SK-N-SH treated with all-trans-retinoic acid at 6 μM for 48 hours (cell line): ENCODE measurements at regions not wholly inside any gene's neighbourhood (a gene's known extent, or its start where the extent isn't known, plus 50 kb on each side); places are given as distances from the start of the nearest gene placed in this dataset.

Experiments used
- BACH2 ChIP-seq: fragments of 250-450 bp; sonication (Bioruptor Pico); IDR thresholded peaks from 2 replicates; pipeline ENCODE4 v1.9.0; 2021; ENCODE audit warnings: mild to moderate bottlenecking, borderline replicate concordance
- CSDC2 ChIP-seq: fragments of 250-450 bp; sonication (Bioruptor Pico); IDR thresholded peaks from 2 replicates; pipeline ENCODE4 v1.5.0; 2020; ENCODE audit warnings: mild to moderate bottlenecking, moderate library complexity
- OSR1 ChIP-seq: fragments of 250-450 bp; sonication (Bioruptor Pico); IDR thresholded peaks from 2 replicates; pipeline ENCODE4 v1.8.0; 2022; ENCODE audit warnings: moderate library complexity, mild to moderate bottlenecking, inconsistent platforms
- PPARA ChIP-seq: fragments of 250-450 bp; sonication (Bioruptor Pico); IDR thresholded peaks from 2 replicates; pipeline ENCODE4 v1.5.0; 2020; ENCODE audit warnings: mild to moderate bottlenecking, borderline replicate concordance
- ZC3H10 ChIP-seq: fragments of 250-450 bp; sonication (Bioruptor Pico); IDR thresholded peaks from 2 replicates; pipeline ENCODE4 v1.5.1; 2021; ENCODE audit warnings: mild to moderate bottlenecking, moderate library complexity
- ZFP30 ChIP-seq: fragments of 450-650 bp; formaldehyde crosslinking; IDR thresholded peaks from 2 replicates; pipeline ENCODE4 v1.5.0; 2022; ENCODE audit warnings: mild to moderate bottlenecking, moderate library complexity
- ZNF565 ChIP-seq: fragments of 450-650 bp; formaldehyde crosslinking; conservative IDR thresholded peaks from 2 replicates; pipeline ENCODE4 v1.5.0; 2020; ENCODE audit warnings: low read depth, mild to moderate bottlenecking, moderate library complexity
- ZNF70 ChIP-seq: fragments of 450-650 bp; formaldehyde crosslinking; IDR thresholded peaks from 2 replicates; pipeline ENCODE4 v1.5.0; 2020; ENCODE audit warnings: mild to moderate bottlenecking, moderate library complexity
- TF ChIP-seq, protein P1 (sequence below): fragments of 250-450 bp; sonication (Bioruptor Pico); IDR thresholded peaks from 2 replicates; pipeline ENCODE4 v1.5.1; 2020; ENCODE audit warnings: low read depth, mild to moderate bottlenecking, moderate library complexity
- TF ChIP-seq, protein P2 (sequence below): fragments of 250-450 bp; sonication (Bioruptor Pico); IDR thresholded peaks from 2 replicates; pipeline ENCODE4 v1.8.0; 2020; ENCODE audit warnings: mild to moderate bottlenecking, moderate library complexity, borderline replicate concordance
- TF ChIP-seq, protein P3 (sequence below): fragments of 250-450 bp; sonication (Bioruptor Pico); IDR thresholded peaks from 2 replicates; pipeline ENCODE4 v1.5.1; 2021; ENCODE audit warnings: mild to moderate bottlenecking, moderate library complexity

DNA sequence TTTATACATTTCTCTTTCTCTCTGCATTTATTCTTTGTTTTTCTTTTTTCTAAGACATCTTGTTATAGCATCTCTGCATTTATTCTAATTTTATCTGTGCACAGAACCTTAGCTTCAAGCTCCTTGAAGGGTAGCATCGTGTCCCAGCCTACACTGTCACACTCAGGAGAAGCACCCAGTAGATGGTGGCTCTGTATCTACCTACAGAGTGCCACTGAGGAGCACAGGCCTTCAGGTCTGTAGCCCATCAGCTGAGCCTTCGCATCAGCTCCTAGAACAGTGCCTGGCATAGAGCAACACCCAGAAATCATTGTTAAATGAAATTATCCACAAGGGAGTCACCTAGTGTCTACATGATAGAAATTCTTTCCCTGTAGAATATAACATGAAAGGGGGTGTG, 203.0 kb upstream of the KLF14 start:
- no peak for TF ChIP-seq ZC3H10 (CRISPR knock-in tag)
- no peak for TF ChIP-seq OSR1 (CRISPR knock-in tag)
- TF ChIP-seq BACH2 (CRISPR knock-in tag), result no peak
- TF ChIP-seq CSDC2, result no peak
- no peak for TF ChIP-seq ZNF565 (CRISPR knock-in tag)
- TF ChIP-seq, protein P1, sequence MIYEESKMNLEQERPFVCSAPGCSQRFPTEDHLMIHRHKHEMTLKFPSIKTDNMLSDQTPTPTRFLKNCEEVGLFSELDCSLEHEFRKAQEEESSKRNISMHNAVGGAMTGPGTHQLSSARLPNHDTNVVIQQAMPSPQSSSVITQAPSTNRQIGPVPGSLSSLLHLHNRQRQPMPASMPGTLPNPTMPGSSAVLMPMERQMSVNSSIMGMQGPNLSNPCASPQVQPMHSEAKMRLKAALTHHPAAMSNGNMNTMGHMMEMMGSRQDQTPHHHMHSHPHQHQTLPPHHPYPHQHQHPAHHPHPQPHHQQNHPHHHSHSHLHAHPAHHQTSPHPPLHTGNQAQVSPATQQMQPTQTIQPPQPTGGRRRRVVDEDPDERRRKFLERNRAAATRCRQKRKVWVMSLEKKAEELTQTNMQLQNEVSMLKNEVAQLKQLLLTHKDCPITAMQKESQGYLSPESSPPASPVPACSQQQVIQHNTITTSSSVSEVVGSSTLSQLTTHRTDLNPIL (CRISPR knock-in tag), result no peak
- TF ChIP-seq ZFP30 (CRISPR knock-in tag), result no peak
- TF ChIP-seq PPARA (CRISPR knock-in tag), result no peak
- TF ChIP-seq ZNF70 (CRISPR knock-in tag), result no peak
- TF ChIP-seq, protein P2, sequence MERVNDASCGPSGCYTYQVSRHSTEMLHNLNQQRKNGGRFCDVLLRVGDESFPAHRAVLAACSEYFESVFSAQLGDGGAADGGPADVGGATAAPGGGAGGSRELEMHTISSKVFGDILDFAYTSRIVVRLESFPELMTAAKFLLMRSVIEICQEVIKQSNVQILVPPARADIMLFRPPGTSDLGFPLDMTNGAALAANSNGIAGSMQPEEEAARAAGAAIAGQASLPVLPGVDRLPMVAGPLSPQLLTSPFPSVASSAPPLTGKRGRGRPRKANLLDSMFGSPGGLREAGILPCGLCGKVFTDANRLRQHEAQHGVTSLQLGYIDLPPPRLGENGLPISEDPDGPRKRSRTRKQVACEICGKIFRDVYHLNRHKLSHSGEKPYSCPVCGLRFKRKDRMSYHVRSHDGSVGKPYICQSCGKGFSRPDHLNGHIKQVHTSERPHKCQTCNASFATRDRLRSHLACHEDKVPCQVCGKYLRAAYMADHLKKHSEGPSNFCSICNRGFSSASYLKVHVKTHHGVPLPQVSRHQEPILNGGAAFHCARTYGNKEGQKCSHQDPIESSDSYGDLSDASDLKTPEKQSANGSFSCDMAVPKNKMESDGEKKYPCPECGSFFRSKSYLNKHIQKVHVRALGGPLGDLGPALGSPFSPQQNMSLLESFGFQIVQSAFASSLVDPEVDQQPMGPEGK (CRISPR knock-in tag), result no peak
- TF ChIP-seq, protein P3, sequence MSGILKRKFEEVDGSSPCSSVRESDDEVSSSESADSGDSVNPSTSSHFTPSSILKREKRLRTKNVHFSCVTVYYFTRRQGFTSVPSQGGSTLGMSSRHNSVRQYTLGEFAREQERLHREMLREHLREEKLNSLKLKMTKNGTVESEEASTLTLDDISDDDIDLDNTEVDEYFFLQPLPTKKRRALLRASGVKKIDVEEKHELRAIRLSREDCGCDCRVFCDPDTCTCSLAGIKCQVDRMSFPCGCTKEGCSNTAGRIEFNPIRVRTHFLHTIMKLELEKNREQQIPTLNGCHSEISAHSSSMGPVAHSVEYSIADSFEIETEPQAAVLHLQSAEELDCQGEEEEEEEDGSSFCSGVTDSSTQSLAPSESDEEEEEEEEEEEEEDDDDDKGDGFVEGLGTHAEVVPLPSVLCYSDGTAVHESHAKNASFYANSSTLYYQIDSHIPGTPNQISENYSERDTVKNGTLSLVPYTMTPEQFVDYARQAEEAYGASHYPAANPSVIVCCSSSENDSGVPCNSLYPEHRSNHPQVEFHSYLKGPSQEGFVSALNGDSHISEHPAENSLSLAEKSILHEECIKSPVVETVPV, result no peak
